Urothelium cell line (cell line): ENCODE measurements at regions not wholly inside any gene's neighbourhood (a gene's known extent, or its start where the extent isn't known, plus 50 kb on each side); places are given as distances from the start of the nearest gene placed in this dataset.
"Not testable (repeated sequence)": the region's sequence is repeated elsewhere in the genome, so short reads cannot be mapped to it uniquely, and the experiment has no call there.

Experiments used
- DNase-seq: peaks from one replicate; pipeline ENCODE4 v3.0.0; 2011; ENCODE audit warnings: low spot score, mixed read lengths
- FAIRE-seq: peaks from 2 replicates; lab custom pipeline; 2011; peaks lifted over from hg19 to GRCh38; lab: Jason Lieb, UNC

GRCh38 chr18:22691946-22692710 lies 241.0 kb upstream of the RBBP8 start:
- no peak for FAIRE-seq
- no peak for DNase-seq

GRCh38 chr18:22694954-22695353 lies 238.2 kb upstream of the RBBP8 start:
- DNase-seq (peak; percentile 89), FAIRE-seq (peak; percentile 82)

GRCh38 chr18:22695674-22696073 lies 237.5 kb upstream of the RBBP8 start:
- DNase-seq = no peak
- FAIRE-seq = no peak

GRCh38 chr18:22697561-22697960 lies 235.6 kb upstream of the RBBP8 start:
- DNase-seq (no peak), FAIRE-seq (no peak)

GRCh38 chr18:22698711-22699110 lies 234.4 kb upstream of the RBBP8 start:
- DNase-seq = no peak

GRCh38 chr18:22699629-22700028 lies 233.5 kb upstream of the RBBP8 start:
- no peak for FAIRE-seq
- DNase-seq = no peak

More at GRCh38 chr18:22698711-22699110, 234.4 kb upstream of the RBBP8 start:
- FAIRE-seq = no peak

GRCh38 chr18:22700920-22701319 lies 232.2 kb upstream of the RBBP8 start:
- FAIRE-seq = no peak
- DNase-seq = no peak

- FAIRE-seq = no peak
Measured at GRCh38 chr18:22701326-22701725, 231.8 kb upstream of the RBBP8 start.

GRCh38 chr18:22701795-22702194 lies 231.3 kb upstream of the RBBP8 start:
- FAIRE-seq = no peak
- no peak for DNase-seq

More at GRCh38 chr18:22701326-22701725, 231.8 kb upstream of the RBBP8 start:
- no peak for DNase-seq

GRCh38 chr18:22702806-22703205 lies 230.3 kb upstream of the RBBP8 start:
- DNase-seq = no peak
- no peak for FAIRE-seq

GRCh38 chr18:22703883-22704585 lies 229.1 kb upstream of the RBBP8 start:
- FAIRE-seq (no peak), DNase-seq (peak; percentile 74)

GRCh38 chr18:22704586-22704918 lies 228.6 kb upstream of the RBBP8 start:
- DNase-seq (no peak), FAIRE-seq (no peak)

- FAIRE-seq (peak; percentile 5), DNase-seq (peak; percentile 37)
Measured at GRCh38 chr18:22705328-22705727, 227.8 kb upstream of the RBBP8 start.

- FAIRE-seq, DNase-seq: not testable (repeated sequence)
Measured at GRCh38 chr18:22706025-22706424, 227.1 kb upstream of the RBBP8 start.

GRCh38 chr18:22709288-22710060 lies 223.7 kb upstream of the RBBP8 start:
- DNase-seq (no peak), FAIRE-seq (no peak)

GRCh38 chr18:22710673-22711191 lies 222.4 kb upstream of the RBBP8 start:
- no peak for FAIRE-seq
- DNase-seq = peak; percentile 44

GRCh38 chr18:22711192-22711685 lies 221.9 kb upstream of the RBBP8 start:
- FAIRE-seq (peak; percentile 9), DNase-seq (peak; percentile 72)

- FAIRE-seq (no peak), DNase-seq (no peak)
Measured at GRCh38 chr18:22713511-22713910, 219.6 kb upstream of the RBBP8 start.

GRCh38 chr18:22717536-22717935 lies 215.6 kb upstream of the RBBP8 start:
- not testable (repeated sequence) for FAIRE-seq, DNase-seq

- no peak for FAIRE-seq
- DNase-seq = no peak
Measured at GRCh38 chr18:22723221-22723620, 209.9 kb upstream of the RBBP8 start.

- FAIRE-seq (no peak), DNase-seq (no peak)
Measured at GRCh38 chr18:22723773-22724172, 209.4 kb upstream of the RBBP8 start.
